OCI-LY3 (cell line): ENCODE measurements at regions not wholly inside any gene's neighbourhood (a gene's known extent, or its start where the extent isn't known, plus 50 kb on each side); places are given as distances from the start of the nearest gene placed in this dataset.

Experiments
- H2AFZ ChIP-seq: fragments of 200-600, 300-600 bp; shearing (Covaris generic); 2 replicates; pipeline ENCODE4 v1.6.0; 2014; ENCODE audit warnings: antibody characterized with exemption, low read depth, low read length
- H3K27ac ChIP-seq: fragments of 200-600, 300-600 bp; sonication (generic); 2 replicates; pipeline ENCODE4 v1.5.1; 2014; ENCODE audit warnings: mild to moderate bottlenecking, low read length, moderate library complexity, mixed read lengths
- H3K27me3 ChIP-seq: fragments of 200-600, 300-600 bp; sonication (generic); 2 replicates; pipeline ENCODE4 v1.6.1; 2014; ENCODE audit warnings: low read depth, low read length, mixed read lengths
- H3K36me3 ChIP-seq: fragments of 200-600, 300-600 bp; sonication (generic); replicated peaks from 2 replicates; pipeline ENCODE3; 2014; ENCODE audit warnings: low read depth, low read length, mixed read lengths
- H3K4me1 ChIP-seq: fragments of 300-600, 200-600 bp; sonication (generic); 2 replicates; pipeline ENCODE4 v1.6.1; 2014; ENCODE audit warnings: low read length, mixed read lengths
- H3K4me2 ChIP-seq: fragments of 200-600, 300-600 bp; sonication (generic); 2 replicates; pipeline ENCODE4 v1.6.1; 2014; ENCODE audit warnings: low read length, mixed read lengths
- H3K4me3 ChIP-seq: fragments of 300-600, 200-600 bp; sonication (generic); 2 replicates; pipeline ENCODE4 v1.5.1; 2014; ENCODE audit warnings: antibody characterized with exemption, mild to moderate bottlenecking, low read length, moderate library complexity
- H3K79me2 ChIP-seq: fragments of 300-600, 200-600 bp; shearing (Covaris generic); 2 replicates; pipeline ENCODE4 v1.6.1; 2014; ENCODE audit warnings: mild to moderate bottlenecking, low read length, mixed read lengths
- H3K9ac ChIP-seq: fragments of 300-600, 200-600 bp; shearing (Covaris generic); 2 replicates; pipeline ENCODE4 v1.6.0; 2014; ENCODE audit warnings: mild to moderate bottlenecking, low read length, moderate library complexity
- H3K9me3 ChIP-seq: fragments of 200-600, 300-600 bp; shearing (Covaris generic); 2 replicates; pipeline ENCODE4 v1.6.1; 2014; ENCODE audit warnings: low read length, mixed read lengths; ENCODE audit not compliant: insufficient read depth
- H4K20me1 ChIP-seq: fragments of 200-600, 300-600 bp; sonication (generic); 2 replicates; pipeline ENCODE4 v1.6.1; 2016; ENCODE audit warnings: low read length, mixed read lengths; ENCODE audit not compliant: insufficient read depth
- EZH2phosphoT487 ChIP-seq: fragments of 200-600 bp; shearing (Covaris generic); IDR thresholded peaks from 2 replicates; pipeline ENCODE4 v1.6.1; 2018; ENCODE audit warnings: antibody characterized with exemption, mixed run types, low read depth
- TF ChIP-seq, protein P1 (sequence below): fragments of 200-600, 300-600 bp; sonication (generic); IDR thresholded peaks from 2 replicates; pipeline ENCODE4 v1.5.1; 2014; ENCODE audit warnings: antibody characterized with exemption, low read length, low read depth

DNA sequence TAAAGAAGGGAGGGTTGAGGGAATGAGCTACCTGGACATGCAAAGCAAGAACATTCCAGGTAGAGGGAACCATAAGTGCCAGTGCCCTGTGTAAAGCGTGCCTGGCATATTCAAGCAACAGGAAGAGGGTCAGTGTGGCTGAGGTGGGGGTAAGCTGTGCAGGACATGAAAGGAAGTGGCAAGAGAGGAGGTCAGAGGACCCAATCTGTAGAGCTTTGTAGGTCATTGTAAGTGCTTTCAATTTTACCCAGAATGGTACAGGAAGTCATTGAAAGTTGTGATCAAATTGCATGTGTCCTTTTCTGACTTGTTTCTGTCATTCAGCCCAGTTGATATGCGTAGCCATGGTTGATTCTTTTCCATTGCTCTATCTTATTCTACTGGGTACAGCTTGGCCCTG, 156.6 kb downstream of the NOC3L start:
- H3K36me3 ChIP-seq, result no peaks in the 10 kb centered on the region
- no peaks in the 10 kb centered on the region for H4K20me1 ChIP-seq
- H3K4me1 ChIP-seq, result no peaks in the 10 kb centered on the region
- H3K27me3 ChIP-seq, result no peaks in the 10 kb centered on the region
- TF ChIP-seq EZH2phosphoT487, result no peak
- TF ChIP-seq, protein P1, sequence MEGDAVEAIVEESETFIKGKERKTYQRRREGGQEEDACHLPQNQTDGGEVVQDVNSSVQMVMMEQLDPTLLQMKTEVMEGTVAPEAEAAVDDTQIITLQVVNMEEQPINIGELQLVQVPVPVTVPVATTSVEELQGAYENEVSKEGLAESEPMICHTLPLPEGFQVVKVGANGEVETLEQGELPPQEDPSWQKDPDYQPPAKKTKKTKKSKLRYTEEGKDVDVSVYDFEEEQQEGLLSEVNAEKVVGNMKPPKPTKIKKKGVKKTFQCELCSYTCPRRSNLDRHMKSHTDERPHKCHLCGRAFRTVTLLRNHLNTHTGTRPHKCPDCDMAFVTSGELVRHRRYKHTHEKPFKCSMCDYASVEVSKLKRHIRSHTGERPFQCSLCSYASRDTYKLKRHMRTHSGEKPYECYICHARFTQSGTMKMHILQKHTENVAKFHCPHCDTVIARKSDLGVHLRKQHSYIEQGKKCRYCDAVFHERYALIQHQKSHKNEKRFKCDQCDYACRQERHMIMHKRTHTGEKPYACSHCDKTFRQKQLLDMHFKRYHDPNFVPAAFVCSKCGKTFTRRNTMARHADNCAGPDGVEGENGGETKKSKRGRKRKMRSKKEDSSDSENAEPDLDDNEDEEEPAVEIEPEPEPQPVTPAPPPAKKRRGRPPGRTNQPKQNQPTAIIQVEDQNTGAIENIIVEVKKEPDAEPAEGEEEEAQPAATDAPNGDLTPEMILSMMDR, result no peak
- H2AFZ ChIP-seq, result no peak overlapping the region
- no peak overlapping the region for H3K9ac ChIP-seq
- no peak overlapping the region for H3K27ac ChIP-seq
- no peak overlapping the region for H3K4me3 ChIP-seq
- no peak overlapping the region for H3K4me2 ChIP-seq
- H3K9me3 ChIP-seq, result no peaks in the 10 kb centered on the region
- no peaks in the 10 kb centered on the region for H3K79me2 ChIP-seq

DNA sequence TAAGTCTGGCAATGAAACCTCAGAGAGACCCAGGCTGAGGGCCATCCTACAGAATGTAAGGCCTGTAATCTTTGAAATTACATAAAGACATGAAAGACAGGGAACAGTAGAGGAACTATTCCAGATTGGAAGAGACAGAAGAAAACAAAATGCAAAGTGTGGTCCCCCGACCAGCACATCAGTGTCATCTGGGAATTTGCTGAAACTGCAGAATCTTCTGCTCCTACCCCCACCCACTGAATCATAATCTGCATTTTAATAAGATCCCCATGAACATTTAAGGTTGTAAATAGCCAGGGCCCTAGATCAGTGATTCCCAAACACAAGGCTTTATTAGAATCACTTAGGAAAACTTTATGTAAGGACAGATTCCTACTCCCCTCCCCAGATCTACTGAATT, 154.4 kb downstream of the NOC3L start:
- H3K4me2 ChIP-seq, result no peak overlapping the region
- H2AFZ ChIP-seq, result no peak overlapping the region
- no peaks in the 10 kb centered on the region for H3K79me2 ChIP-seq
- H4K20me1 ChIP-seq, result no peaks in the 10 kb centered on the region
- H3K4me1 ChIP-seq, result no peaks in the 10 kb centered on the region
- no peak overlapping the region for H3K27ac ChIP-seq
- H3K9ac ChIP-seq, result no peak overlapping the region
- H3K36me3 ChIP-seq, result no peaks in the 10 kb centered on the region
- no peaks in the 10 kb centered on the region for H3K27me3 ChIP-seq
- no peak overlapping the region for H3K4me3 ChIP-seq
- no peaks in the 10 kb centered on the region for H3K9me3 ChIP-seq
- TF ChIP-seq, protein P1, result no peak
- no peak for TF ChIP-seq EZH2phosphoT487

DNA sequence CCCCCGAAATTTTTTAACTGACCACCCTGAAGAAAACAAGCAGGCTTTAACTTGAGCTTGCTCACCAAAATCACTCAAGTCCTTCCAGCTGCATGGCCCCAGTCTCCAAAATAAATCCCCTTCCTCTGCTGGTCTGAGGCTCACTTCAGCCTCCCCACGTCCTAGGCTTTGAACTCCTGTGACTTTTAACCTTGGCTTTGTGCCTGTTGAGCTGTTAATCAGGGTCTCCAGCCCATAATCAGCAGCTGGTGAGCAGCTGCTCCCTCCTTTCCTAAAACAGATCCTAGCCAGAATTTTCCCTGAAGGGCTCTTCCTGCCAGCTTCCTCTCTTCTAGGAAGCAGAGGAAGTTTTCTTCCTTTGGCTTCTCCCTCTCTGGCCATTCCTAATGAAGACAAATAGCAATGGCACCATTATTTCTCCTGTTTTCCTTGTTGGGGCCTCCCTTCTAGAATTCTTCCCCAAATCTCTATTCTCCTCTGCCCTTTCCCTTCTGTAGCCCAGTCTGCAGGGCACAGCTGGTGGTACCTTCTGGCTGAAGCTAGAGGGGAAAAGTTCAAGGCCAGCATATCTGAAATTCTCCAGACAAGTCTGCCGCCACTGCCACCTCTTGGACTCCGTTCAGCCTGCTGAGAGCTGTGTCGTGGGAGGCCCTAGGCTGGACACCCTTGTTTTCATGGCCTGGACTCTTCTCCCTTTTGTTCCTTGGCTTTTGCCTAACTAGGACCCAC, 152.1 kb downstream of the NOC3L start:
- Histone ChIP-seq H3K4me3 (no peak overlapping the region), H4K20me1 (no peaks in the 10 kb centered on the region), H2AFZ (no peak overlapping the region), H3K4me1 (no peaks in the 10 kb centered on the region), H3K79me2 (no peaks in the 10 kb centered on the region), H3K4me2 (no peak overlapping the region), H3K36me3 (no peaks in the 10 kb centered on the region), H3K27me3 (no peaks in the 10 kb centered on the region), H3K9ac (no peak overlapping the region), H3K9me3 (no peaks in the 10 kb centered on the region), H3K27ac (no peak overlapping the region)
- no peak for TF ChIP-seq EZH2phosphoT487
- TF ChIP-seq, protein P1, result no peak

DNA sequence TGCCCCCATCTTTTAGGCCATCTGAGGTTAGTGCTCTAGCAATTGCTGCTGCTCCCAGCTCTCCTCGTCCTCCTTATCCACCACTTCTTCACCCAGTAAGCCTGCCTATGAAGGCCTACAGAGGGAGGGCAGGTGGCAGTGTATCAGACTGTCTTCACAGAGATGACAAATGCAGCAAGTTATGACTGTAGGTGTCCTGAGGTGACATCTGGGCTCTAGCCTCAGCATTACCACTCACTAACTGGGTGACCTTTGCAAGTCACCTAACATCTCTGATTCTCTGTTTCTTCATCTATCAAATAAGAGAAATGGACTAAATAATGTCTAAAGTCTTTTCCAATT, 151.6 kb downstream of the NOC3L start:
- H3K36me3 ChIP-seq, result no peaks in the 10 kb centered on the region
- H4K20me1 ChIP-seq, result no peaks in the 10 kb centered on the region
- no peaks in the 10 kb centered on the region for H3K9me3 ChIP-seq
- H3K27ac ChIP-seq, result no peak overlapping the region
- no peak overlapping the region for H3K4me3 ChIP-seq
- no peaks in the 10 kb centered on the region for H3K79me2 ChIP-seq
- no peaks in the 10 kb centered on the region for H3K4me1 ChIP-seq
- TF ChIP-seq EZH2phosphoT487, result no peak
- TF ChIP-seq, protein P1, result no peak
- no peak overlapping the region for H3K9ac ChIP-seq
- H3K4me2 ChIP-seq, result no peak overlapping the region
- no peak overlapping the region for H2AFZ ChIP-seq
- no peaks in the 10 kb centered on the region for H3K27me3 ChIP-seq
